ENCODE measurements at regions not wholly inside any gene's neighbourhood (a gene's known extent, or its start where the extent isn't known, plus 50 kb on each side); places are given as distances from the start of the nearest gene placed in this dataset.
"Not testable (repeated sequence)": the region's sequence is repeated elsewhere in the genome, so short reads cannot be mapped to it uniquely, and the experiment has no call there.

DNA sequence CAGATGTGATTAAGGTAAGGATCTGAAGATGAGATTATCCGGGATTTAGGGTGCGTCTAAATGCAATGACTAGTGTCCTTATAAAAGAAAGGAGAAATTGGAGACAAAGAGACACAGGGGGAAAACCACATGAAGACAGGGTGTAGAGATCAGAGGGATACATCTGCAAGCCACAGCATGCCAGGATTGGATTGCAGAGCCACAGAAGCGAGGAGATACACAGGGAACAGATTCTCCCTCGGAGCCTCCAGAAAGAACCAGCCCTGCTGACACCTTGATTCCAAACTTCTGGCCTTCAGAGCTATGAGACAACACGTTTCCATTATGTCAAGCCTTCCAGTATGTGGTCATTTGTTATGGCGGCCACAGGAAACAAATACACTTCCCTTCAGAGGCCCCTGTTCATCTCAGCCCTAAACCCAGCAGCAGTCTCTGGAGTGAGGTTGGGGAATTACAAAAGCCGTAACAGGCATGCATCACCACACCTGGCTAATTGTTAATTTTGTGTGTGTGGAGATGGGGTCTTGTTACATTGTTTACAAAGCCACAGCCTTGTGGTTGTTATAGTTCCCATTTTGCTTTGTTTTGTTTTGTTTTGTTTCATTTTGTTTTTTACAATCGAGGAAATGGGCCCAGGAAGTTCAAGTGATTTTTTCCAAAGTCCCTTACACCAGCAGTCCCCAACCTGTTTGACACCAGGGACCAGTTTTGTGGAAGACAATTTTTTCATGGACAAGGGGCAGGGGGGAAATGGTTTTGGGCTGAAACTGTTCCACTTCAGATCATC lies 51.6 kb upstream of the LYRM9 start:
- DNase-seq (ENCODE audit: low read depth in 2 of 2): no peak
- TF ChIP-seq, protein P1, sequence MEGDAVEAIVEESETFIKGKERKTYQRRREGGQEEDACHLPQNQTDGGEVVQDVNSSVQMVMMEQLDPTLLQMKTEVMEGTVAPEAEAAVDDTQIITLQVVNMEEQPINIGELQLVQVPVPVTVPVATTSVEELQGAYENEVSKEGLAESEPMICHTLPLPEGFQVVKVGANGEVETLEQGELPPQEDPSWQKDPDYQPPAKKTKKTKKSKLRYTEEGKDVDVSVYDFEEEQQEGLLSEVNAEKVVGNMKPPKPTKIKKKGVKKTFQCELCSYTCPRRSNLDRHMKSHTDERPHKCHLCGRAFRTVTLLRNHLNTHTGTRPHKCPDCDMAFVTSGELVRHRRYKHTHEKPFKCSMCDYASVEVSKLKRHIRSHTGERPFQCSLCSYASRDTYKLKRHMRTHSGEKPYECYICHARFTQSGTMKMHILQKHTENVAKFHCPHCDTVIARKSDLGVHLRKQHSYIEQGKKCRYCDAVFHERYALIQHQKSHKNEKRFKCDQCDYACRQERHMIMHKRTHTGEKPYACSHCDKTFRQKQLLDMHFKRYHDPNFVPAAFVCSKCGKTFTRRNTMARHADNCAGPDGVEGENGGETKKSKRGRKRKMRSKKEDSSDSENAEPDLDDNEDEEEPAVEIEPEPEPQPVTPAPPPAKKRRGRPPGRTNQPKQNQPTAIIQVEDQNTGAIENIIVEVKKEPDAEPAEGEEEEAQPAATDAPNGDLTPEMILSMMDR (IDR thresholded peaks at IDR 0.05; ENCODE audit: low read depth, low read length): no peak
- H3K4me3 ChIP-seq (replicated peaks in 1 of 2; ENCODE audit: low read depth in 2 of 2, low read length in 2 of 2): no peak overlapping the region

DNA sequence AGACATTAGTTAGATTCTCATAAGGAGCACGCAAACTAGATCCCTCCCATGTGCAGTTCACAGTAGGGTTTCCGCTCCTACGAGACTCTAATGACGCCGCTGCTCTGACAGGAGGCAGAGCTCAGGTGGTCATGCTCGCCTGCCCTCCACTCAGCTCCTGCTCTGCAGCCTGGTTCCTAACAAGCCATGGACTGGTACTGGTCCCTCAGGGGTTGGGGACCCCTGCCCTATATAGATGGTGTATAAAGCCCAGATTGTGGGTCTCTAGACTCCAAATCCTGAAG lies 52.1 kb upstream of the LYRM9 start:
- no peak for DNase-seq (ENCODE audit: low read depth in 2 of 2)
- no peak overlapping the region for H3K4me3 ChIP-seq (replicated peaks in 1 of 2; ENCODE audit: low read depth in 2 of 2, low read length in 2 of 2)
- TF ChIP-seq, protein P1 (IDR thresholded peaks at IDR 0.05; ENCODE audit: low read depth, low read length): no peak

DNA sequence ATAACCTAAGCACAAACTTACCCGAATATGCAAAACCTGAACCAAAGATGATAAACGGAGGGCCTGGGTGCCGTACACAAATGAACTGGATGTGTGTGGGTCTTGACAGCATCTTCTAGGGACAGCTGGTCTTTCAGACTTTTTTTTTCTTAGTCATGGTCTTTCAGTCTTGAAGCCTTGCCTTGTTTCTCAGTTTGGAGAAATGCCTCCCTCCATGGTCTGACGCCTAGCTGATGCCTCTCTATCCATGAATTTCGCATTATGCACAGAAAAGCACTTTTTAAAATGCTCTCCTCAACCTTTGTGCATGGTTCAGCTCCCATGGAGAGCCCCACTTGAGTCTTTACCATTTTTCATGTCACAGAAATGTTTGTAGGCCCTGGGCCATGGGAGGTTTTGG lies 52.8 kb upstream of the LYRM9 start:
- no peak for DNase-seq (ENCODE audit: low read depth in 2 of 2)
- TF ChIP-seq, protein P1 (IDR thresholded peaks at IDR 0.05; ENCODE audit: low read depth, low read length): no peak
- H3K4me3 ChIP-seq (replicated peaks in 1 of 2; ENCODE audit: low read depth in 2 of 2, low read length in 2 of 2): no peak overlapping the region

DNA sequence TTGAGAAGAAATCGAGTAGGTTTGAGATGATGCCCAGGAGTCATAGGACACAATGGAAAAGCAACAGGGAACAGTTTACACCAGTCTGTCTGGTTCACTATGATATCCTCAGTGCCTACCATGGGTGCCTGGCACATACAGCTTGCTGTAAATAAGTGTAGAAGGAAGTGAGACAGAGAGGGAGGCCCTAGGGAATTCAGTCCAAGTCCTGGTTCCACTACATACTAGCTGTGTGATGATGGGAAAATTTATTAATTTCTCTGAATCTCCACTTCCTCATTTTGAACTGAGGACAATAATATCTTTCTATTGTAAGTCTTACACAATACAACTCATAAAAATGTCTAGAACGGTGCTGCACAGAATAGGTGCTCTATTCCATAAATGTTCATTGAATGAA lies 53.3 kb upstream of the LYRM9 start:
- no peak for DNase-seq (ENCODE audit: low read depth in 2 of 2)
- H3K4me3 ChIP-seq (replicated peaks in 1 of 2; ENCODE audit: low read depth in 2 of 2, low read length in 2 of 2): no peak overlapping the region
- TF ChIP-seq, protein P1 (IDR thresholded peaks at IDR 0.05; ENCODE audit: low read depth, low read length): no peak

DNA sequence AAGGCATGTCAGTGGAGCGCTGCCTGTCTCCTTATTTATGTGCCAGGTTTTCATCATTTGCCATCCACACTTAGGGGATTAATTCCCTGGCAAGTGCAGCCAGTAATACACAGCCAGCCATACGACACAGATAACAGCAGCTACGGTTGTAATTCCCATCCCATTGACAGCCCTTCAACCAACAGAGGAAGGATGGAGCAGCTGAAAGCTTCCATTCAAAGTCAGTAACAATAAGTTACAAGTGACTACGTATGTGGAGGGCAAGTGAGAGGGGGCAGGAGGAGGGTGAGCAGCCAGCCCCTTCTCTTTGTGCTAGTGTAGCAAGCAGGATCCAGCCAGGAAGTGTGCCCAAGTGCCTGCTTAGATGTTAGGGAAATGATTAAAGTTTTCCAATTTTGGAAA lies 53.8 kb upstream of the LYRM9 start:
- no peak overlapping the region for H3K4me3 ChIP-seq (replicated peaks in 1 of 2; ENCODE audit: low read depth in 2 of 2, low read length in 2 of 2)
- DNase-seq (ENCODE audit: low read depth in 2 of 2): no peak
- TF ChIP-seq, protein P1 (IDR thresholded peaks at IDR 0.05; ENCODE audit: low read depth, low read length): no peak

DNA sequence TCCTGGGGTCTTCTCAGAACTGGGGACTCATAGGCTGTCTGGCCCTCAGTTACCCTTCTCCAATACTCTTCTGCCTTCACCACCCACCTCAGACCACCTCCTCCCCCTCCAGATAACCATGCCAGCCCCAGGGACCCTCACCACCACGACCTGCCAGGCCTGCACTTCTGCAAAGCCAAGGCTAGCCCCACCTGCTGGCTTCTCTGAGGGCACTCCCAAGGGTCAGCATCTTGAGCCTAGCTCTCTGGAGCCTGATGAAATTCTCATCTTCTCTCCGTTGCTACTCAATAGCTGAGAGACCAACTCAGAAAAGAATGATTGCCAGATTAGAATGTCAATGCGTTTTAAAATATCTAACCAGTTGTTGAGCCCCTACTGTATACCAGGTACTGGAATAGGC lies 56.1 kb upstream of the LYRM9 start:
- TF ChIP-seq, protein P1 (IDR thresholded peaks at IDR 0.05; ENCODE audit: low read depth, low read length): no peak
- no peak for DNase-seq (ENCODE audit: low read depth in 2 of 2)
- H3K4me3 ChIP-seq (replicated peaks in 1 of 2; ENCODE audit: low read depth in 2 of 2, low read length in 2 of 2): no peak overlapping the region

DNA sequence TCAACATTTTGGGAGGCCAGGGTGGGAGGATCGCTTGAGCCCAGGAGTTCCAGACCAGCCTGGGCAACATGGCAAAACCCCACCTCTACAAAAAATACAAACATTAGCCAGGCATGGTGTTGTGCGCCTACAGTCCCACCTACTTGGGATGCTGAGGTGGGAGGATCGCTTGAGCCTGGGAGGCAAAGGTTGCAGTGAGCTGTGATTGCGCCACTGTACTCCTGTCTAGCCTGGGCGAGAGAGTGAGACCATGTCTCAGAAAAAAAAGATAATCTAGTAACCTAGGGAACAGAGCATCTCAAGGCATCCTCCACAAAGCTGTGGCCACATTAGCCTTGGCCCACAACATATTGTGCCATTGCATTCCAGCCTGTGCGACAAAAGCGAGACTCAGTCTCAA lies 57.1 kb upstream of the LYRM9 start:
- DNase-seq (ENCODE audit: low read depth in 2 of 2); H3K4me3 ChIP-seq (replicated peaks in 1 of 2; ENCODE audit: low read depth in 2 of 2, low read length in 2 of 2): not testable (repeated sequence)
